HG02759 (cell line): ENCODE measurements at regions not wholly inside any gene's neighbourhood (a gene's known extent, or its start where the extent isn't known, plus 50 kb on each side); places are given as distances from the start of the nearest gene placed in this dataset.

ENCODE experiments used
- ATAC-seq: cut with Tn5 transposase; IDR thresholded peaks from one replicate; pipeline ENCODE4 v1.9.1; 2021; ENCODE audit warnings: mild to moderate bottlenecking, moderate library complexity; ENCODE audit not compliant: unreplicated experiment

GRCh38 chr13:107866032-107866940 is 349.1 kb downstream of the LIG4 start:
- no peak for ATAC-seq

- ATAC-seq = no peak
These were observed 349.7 kb downstream of the LIG4 start for GRCh38 chr13:107865643-107866031.

GRCh38 chr13:107865318-107865575 is 350.1 kb downstream of the LIG4 start:
- no peak for ATAC-seq

- no peak for ATAC-seq
These were observed 350.6 kb downstream of the LIG4 start for GRCh38 chr13:107864543-107865317.

- no peak for ATAC-seq
These were observed 355.1 kb downstream of the LIG4 start for GRCh38 chr13:107860284-107860683.

- ATAC-seq = no peak
These were observed 360.5 kb downstream of the LIG4 start for GRCh38 chr13:107854880-107855279.

GRCh38 chr13:107852072-107852471 is 363.3 kb downstream of the LIG4 start:
- ATAC-seq = no peak

- no peak for ATAC-seq
These were observed 363.7 kb downstream of the LIG4 start for GRCh38 chr13:107851670-107852069.

- ATAC-seq = no peak
These were observed 367.9 kb downstream of the LIG4 start for GRCh38 chr13:107847406-107847805.

GRCh38 chr13:107846642-107847041 is 368.7 kb downstream of the LIG4 start:
- no peak for ATAC-seq

- ATAC-seq = no peak
These were observed 369.4 kb downstream of the LIG4 start for GRCh38 chr13:107845911-107846310.

GRCh38 chr13:107843681-107844080 is 371.7 kb downstream of the LIG4 start:
- ATAC-seq = no peak

GRCh38 chr13:107843281-107843680 is 372.1 kb downstream of the LIG4 start:
- no peak for ATAC-seq

GRCh38 chr13:107842562-107843180 is 372.7 kb downstream of the LIG4 start:
- ATAC-seq = no peak

- ATAC-seq = no peak
These were observed 376.7 kb downstream of the LIG4 start for GRCh38 chr13:107838588-107839161.

- ATAC-seq = no peak
These were observed 378.7 kb downstream of the LIG4 start for GRCh38 chr13:107836685-107837084.

GRCh38 chr13:107835339-107836018 is 379.9 kb downstream of the LIG4 start:
- peak; percentile 56 for ATAC-seq

GRCh38 chr13:107834717-107835116 is 380.6 kb downstream of the LIG4 start:
- ATAC-seq = no peak

- ATAC-seq = no peak
These were observed 381.1 kb downstream of the LIG4 start for GRCh38 chr13:107834281-107834680.

GRCh38 chr13:107832500-107833100 is 382.7 kb downstream of the LIG4 start:
- no peak for ATAC-seq
